A673 (cell line): ENCODE measurements at regions not wholly inside any gene's neighbourhood (a gene's known extent, or its start where the extent isn't known, plus 50 kb on each side); places are given as distances from the start of the nearest gene placed in this dataset.

Source experiments
- BruUV-seq: library from RNA; stranded (reverse); fragments of 400-500 nt; replicated peaks from 2 replicates; lab custom pipeline; 2021; lab: Mats Ljungman, UMichigan
- CTCF ChIA-PET: fragments of 300-600 bp; sonication (Branson Sonifier 250); formaldehyde crosslinking; loops from one replicate; lab custom pipeline; 2022; ENCODE audit warnings: antibody characterized with exemption; lab: Charles Lee
- POLR2A ChIA-PET: fragments of 300-600 bp; sonication (Branson Sonifier 250); formaldehyde crosslinking; loops from one replicate; lab custom pipeline; 2022; ENCODE audit warnings: antibody characterized with exemption; ENCODE audit not compliant: low non-redundant PET; lab: Charles Lee
- DNase-seq: peaks from one replicate; pipeline ENCODE4 v3.0.0-alpha.2; 2015; ENCODE audit warnings: low spot score
- H3K27ac ChIP-seq: fragments of 200-600 bp; sonication (generic); 2 replicates; pipeline ENCODE4 v1.5.1; 2016; ENCODE audit warnings: mixed run types, low read depth, mild to moderate bottlenecking, mixed read lengths, antibody characterized with exemption, low read length; ENCODE audit not compliant: poor library complexity, severe bottlenecking
- H3K27me3 ChIP-seq: fragments of 200-600 bp; sonication (generic); replicated peaks from 2 replicates; pipeline ENCODE4 v1.6.1; 2017; ENCODE audit warnings: mixed run types, low read depth, mild to moderate bottlenecking, mixed read lengths, antibody characterized with exemption, low read length; ENCODE audit not compliant: insufficient read depth, poor library complexity
- H3K36me3 ChIP-seq: fragments of 200-600 bp; sonication (generic); 2 replicates; pipeline ENCODE4 v1.6.1; 2016; ENCODE audit warnings: mixed run types, mild to moderate bottlenecking, mixed read lengths, antibody characterized with exemption, low read length; ENCODE audit not compliant: insufficient read depth, poor library complexity, severe bottlenecking
- H3K4me1 ChIP-seq: fragments of 200-600 bp; sonication (generic); 2 replicates; pipeline ENCODE4 v1.6.1; 2017; ENCODE audit warnings: mixed run types, mild to moderate bottlenecking, mixed read lengths, antibody characterized with exemption, low read length; ENCODE audit not compliant: insufficient read depth, poor library complexity, severe bottlenecking
- H3K4me3 ChIP-seq: fragments of 200-600 bp; sonication (generic); 2 replicates; pipeline ENCODE4 v1.5.1; 2016; ENCODE audit warnings: low read depth, mixed run types, mild to moderate bottlenecking, mixed read lengths, low read length; ENCODE audit not compliant: poor library complexity, severe bottlenecking
- H3K9me3 ChIP-seq: fragments of 200-600 bp; sonication (generic); 2 replicates; pipeline ENCODE4 v1.6.1; 2016; ENCODE audit warnings: mixed run types, low read depth, mild to moderate bottlenecking, mixed read lengths, antibody characterized with exemption, low read length; ENCODE audit not compliant: poor library complexity, severe bottlenecking
- EZH2 ChIP-seq: fragments of 200-600 bp; sonication (generic); IDR thresholded peaks from 2 replicates; pipeline ENCODE4 v1.6.1; 2017; ENCODE audit warnings: borderline replicate concordance, low read depth, mild to moderate bottlenecking, mixed read lengths, antibody characterized with exemption, low read length; ENCODE audit not compliant: poor library complexity, severe bottlenecking
- intact Hi-C: fragments of 100-400 bp; cut with micrococcal nuclease; formaldehyde crosslinking; loops from one replicate; pipeline ENCODE4 v1.10.0; 2022; ENCODE audit not compliant: unreplicated experiment
- TF ChIP-seq, protein P1 (sequence below): fragments of 300-800, 200-600 bp; sonication (generic); conservative IDR thresholded peaks from 2 replicates; pipeline ENCODE4 v1.5.1; 2017; ENCODE audit warnings: low read depth, mild to moderate bottlenecking, antibody characterized with exemption, low read length, moderate library complexity, mixed read lengths

DNA sequence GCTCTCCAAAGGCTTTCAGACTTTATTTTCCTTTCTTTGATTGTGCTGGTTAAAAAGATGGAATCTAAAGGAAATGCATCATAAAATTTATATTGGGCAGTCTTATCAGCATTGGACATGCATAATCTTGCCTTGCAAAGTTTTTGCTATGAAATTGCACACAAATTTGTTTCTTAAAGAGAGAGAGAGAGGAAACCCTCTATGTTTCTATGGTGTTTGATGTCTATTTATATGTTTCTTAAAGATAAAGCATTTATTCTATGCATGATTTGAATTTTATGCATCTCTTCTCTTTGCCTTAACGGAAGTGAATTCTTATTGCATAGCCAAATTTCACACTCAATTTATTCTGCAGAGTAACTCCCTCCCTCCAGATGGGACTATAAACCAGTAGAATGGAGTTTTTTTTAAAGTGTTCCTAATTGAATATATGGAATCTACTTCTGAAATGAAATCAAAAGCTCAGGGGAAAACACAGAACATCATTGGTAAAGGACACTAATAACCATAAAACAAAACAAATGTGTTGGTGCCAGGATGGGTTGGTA lies 83.5 kb upstream of the PPARGC1A start:
- intact Hi-C loops, result no loop called here
- POLR2A ChIA-PET, result no interaction called here
- Histone ChIP-seq H3K27me3 (peaks cover 4% of the 10 kb centered on the region), H3K36me3 (no peaks in the 10 kb centered on the region), H3K27ac (no peak overlapping the region), H3K4me3 (no peak overlapping the region), H3K9me3 (no peaks in the 10 kb centered on the region), H3K4me1 (no peaks in the 10 kb centered on the region)
- TF ChIP-seq EZH2, result no peak
- TF ChIP-seq, protein P1, sequence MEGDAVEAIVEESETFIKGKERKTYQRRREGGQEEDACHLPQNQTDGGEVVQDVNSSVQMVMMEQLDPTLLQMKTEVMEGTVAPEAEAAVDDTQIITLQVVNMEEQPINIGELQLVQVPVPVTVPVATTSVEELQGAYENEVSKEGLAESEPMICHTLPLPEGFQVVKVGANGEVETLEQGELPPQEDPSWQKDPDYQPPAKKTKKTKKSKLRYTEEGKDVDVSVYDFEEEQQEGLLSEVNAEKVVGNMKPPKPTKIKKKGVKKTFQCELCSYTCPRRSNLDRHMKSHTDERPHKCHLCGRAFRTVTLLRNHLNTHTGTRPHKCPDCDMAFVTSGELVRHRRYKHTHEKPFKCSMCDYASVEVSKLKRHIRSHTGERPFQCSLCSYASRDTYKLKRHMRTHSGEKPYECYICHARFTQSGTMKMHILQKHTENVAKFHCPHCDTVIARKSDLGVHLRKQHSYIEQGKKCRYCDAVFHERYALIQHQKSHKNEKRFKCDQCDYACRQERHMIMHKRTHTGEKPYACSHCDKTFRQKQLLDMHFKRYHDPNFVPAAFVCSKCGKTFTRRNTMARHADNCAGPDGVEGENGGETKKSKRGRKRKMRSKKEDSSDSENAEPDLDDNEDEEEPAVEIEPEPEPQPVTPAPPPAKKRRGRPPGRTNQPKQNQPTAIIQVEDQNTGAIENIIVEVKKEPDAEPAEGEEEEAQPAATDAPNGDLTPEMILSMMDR, result no peak
- no peak for DNase-seq
- no TSS peak for BruUV-seq
- CTCF ChIA-PET, result no interaction called here

DNA sequence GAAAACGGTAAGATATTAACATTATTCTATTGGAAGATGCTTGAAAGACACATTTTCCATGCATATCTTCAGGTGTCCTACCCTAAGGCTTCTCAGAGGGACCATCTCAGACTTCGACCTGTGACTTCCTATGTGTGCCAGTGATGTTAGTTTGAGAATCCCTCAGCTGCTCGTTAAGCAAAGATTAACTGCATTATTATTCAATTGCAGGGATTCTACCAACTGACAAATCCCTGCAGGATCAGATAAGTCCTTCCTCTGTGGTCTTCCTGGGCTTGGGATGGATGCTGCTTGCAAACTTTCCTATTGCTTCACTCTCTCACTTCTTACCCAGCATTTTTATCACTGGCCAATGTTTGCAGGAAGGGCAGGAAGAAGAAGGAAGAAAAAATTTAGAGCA lies 83.0 kb upstream of the PPARGC1A start:
- Histone ChIP-seq H3K4me1 (no peaks in the 10 kb centered on the region), H3K27ac (no peak overlapping the region), H3K4me3 (no peak overlapping the region), H3K9me3 (no peaks in the 10 kb centered on the region), H3K36me3 (no peaks in the 10 kb centered on the region), H3K27me3 (peaks cover under 1% of the 10 kb centered on the region)
- DNase-seq, result no peak
- intact Hi-C loops, result no loop called here
- CTCF ChIA-PET, result no interaction called here
- no TSS peak for BruUV-seq
- TF ChIP-seq EZH2, result no peak
- TF ChIP-seq, protein P1, result no peak
- POLR2A ChIA-PET, result no interaction called here

GRCh38 chr4:23972187-23972586 lies 82.3 kb upstream of the PPARGC1A start:
- BruUV-seq, result no TSS peak
- Histone ChIP-seq H3K9me3 (no peaks in the 10 kb centered on the region), H3K27ac (no peak overlapping the region), H3K4me3 (no peak overlapping the region), H3K36me3 (no peaks in the 10 kb centered on the region), H3K4me1 (no peaks in the 10 kb centered on the region), H3K27me3 (no peaks in the 10 kb centered on the region)
- intact Hi-C loops, result no loop called here
- ChIA-PET CTCF (no interaction called here), POLR2A (no interaction called here)
- no peak for TF ChIP-seq EZH2
- TF ChIP-seq, protein P1, result no peak
- no peak for DNase-seq
